Loucy (cell line): ENCODE measurements at regions not wholly inside any gene's neighbourhood (a gene's known extent, or its start where the extent isn't known, plus 50 kb on each side); places are given as distances from the start of the nearest gene placed in this dataset.

Experiments
- H2AFZ ChIP-seq: fragments of 200-600 bp; sonication (generic); 2 replicates; pipeline ENCODE4 v1.6.0; 2016; ENCODE audit warnings: antibody characterized with exemption, mild to moderate bottlenecking, low read length, moderate library complexity
- H3F3A ChIP-seq: fragments of 200-600 bp; 2 replicates; pipeline ENCODE4 v1.6.0; 2016; ENCODE audit warnings: antibody characterized with exemption, low read depth, mild to moderate bottlenecking
- H3K27me3 ChIP-seq: fragments of 200-600 bp; sonication (generic); 2 replicates; pipeline ENCODE4 v1.6.1; 2014; ENCODE audit warnings: low read length, mild to moderate bottlenecking; ENCODE audit not compliant: insufficient read depth, poor library complexity, severe bottlenecking
- H3K36me3 ChIP-seq: fragments of 200-600 bp; sonication (generic); 2 replicates; pipeline ENCODE4 v1.6.1; 2016; ENCODE audit warnings: low read length; ENCODE audit not compliant: insufficient read depth
- H3K4me1 ChIP-seq: fragments of 200-600 bp; sonication (generic); 2 replicates; pipeline ENCODE4 v1.5.1; 2014; ENCODE audit warnings: low read length, mild to moderate bottlenecking; ENCODE audit not compliant: insufficient read depth, poor library complexity, severe bottlenecking
- H3K4me2 ChIP-seq: fragments of 200-600 bp; sonication (generic); 2 replicates; pipeline ENCODE4 v1.6.0; 2014; ENCODE audit warnings: antibody characterized with exemption, low read length, low read depth, mild to moderate bottlenecking; ENCODE audit not compliant: poor library complexity, severe bottlenecking
- H3K4me3 ChIP-seq: fragments of 200-600 bp; sonication (generic); 2 replicates; pipeline ENCODE4 v1.5.1; 2014; ENCODE audit warnings: low read length, mild to moderate bottlenecking, mixed read lengths; ENCODE audit not compliant: poor library complexity, severe bottlenecking
- H3K79me2 ChIP-seq: fragments of 200-600 bp; sonication (generic); 2 replicates; pipeline ENCODE4 v1.6.1; 2014; ENCODE audit warnings: low read length; ENCODE audit not compliant: insufficient read depth
- H3K9ac ChIP-seq: fragments of 200-600 bp; sonication (generic); 2 replicates; pipeline ENCODE4 v1.6.0; 2014; ENCODE audit warnings: mild to moderate bottlenecking, low read depth, low read length, moderate library complexity; ENCODE audit not compliant: poor library complexity, severe bottlenecking
- H3K9me2 ChIP-seq: fragments of 200-600 bp; sonication (generic); replicated peaks from 2 replicates; pipeline ENCODE4 v1.6.1; 2016; ENCODE audit warnings: low read depth, low read length, mixed read lengths
- H3K9me3 ChIP-seq: fragments of 200-600 bp; sonication (generic); 2 replicates; pipeline ENCODE4 v1.6.1; 2014; ENCODE audit warnings: mild to moderate bottlenecking, antibody characterized with exemption, low read length, low read depth; ENCODE audit not compliant: insufficient read depth
- H4K20me1 ChIP-seq: fragments of 200-600 bp; sonication (generic); 2 replicates; pipeline ENCODE4 v1.6.0; 2014; ENCODE audit warnings: antibody characterized with exemption, low read length, mild to moderate bottlenecking; ENCODE audit not compliant: insufficient read depth, poor library complexity, severe bottlenecking
- EZH2phosphoT487 ChIP-seq: fragments of 200-600 bp; IDR thresholded peaks from 2 replicates; pipeline ENCODE4 v1.6.1; 2018; ENCODE audit warnings: antibody characterized with exemption, mild to moderate bottlenecking, moderate library complexity, borderline replicate concordance
- TF ChIP-seq, protein P1 (sequence below): fragments of 200-600 bp; sonication (generic); conservative IDR thresholded peaks from 2 replicates; pipeline ENCODE4 v1.5.1; 2014; ENCODE audit warnings: mild to moderate bottlenecking, antibody characterized with exemption, low read length

DNA sequence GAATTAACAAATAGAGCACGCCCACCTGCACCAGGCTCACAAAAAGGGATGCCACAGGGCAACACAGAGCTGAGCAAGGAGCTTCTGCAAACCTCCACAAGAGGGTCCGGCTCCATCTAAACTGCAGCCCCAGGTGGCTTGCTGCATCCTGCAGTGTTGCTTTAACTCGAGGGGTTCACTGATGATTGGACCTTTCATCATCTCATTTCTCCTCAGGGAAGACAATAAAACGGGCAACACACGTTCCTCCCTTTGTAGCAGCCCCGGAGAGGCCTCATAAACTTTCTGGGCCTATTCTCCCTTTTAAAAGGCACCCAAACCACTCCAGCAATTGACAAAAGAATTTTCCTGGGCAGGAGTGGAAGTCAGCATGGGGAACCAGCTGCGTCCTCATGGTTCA lies 161.5 kb upstream of the CDH4 start:
- Histone ChIP-seq H3K79me2 (no peaks in the 10 kb centered on the region), H3K9me3 (peaks cover 7% of the 10 kb centered on the region; the same call in 1 of the 2 replicates), H3K9me2 (no peaks in the 10 kb centered on the region), H3K9ac (no peak overlapping the region), H3K36me3 (no peaks in the 10 kb centered on the region), H4K20me1 (no peaks in the 10 kb centered on the region), H2AFZ (no peak overlapping the region), H3F3A (no peaks in the 10 kb centered on the region), H3K4me3 (no peak overlapping the region), H3K4me2 (no peak overlapping the region), H3K27me3 (no peaks in the 10 kb centered on the region), H3K4me1 (no peaks in the 10 kb centered on the region)
- TF ChIP-seq, protein P1, sequence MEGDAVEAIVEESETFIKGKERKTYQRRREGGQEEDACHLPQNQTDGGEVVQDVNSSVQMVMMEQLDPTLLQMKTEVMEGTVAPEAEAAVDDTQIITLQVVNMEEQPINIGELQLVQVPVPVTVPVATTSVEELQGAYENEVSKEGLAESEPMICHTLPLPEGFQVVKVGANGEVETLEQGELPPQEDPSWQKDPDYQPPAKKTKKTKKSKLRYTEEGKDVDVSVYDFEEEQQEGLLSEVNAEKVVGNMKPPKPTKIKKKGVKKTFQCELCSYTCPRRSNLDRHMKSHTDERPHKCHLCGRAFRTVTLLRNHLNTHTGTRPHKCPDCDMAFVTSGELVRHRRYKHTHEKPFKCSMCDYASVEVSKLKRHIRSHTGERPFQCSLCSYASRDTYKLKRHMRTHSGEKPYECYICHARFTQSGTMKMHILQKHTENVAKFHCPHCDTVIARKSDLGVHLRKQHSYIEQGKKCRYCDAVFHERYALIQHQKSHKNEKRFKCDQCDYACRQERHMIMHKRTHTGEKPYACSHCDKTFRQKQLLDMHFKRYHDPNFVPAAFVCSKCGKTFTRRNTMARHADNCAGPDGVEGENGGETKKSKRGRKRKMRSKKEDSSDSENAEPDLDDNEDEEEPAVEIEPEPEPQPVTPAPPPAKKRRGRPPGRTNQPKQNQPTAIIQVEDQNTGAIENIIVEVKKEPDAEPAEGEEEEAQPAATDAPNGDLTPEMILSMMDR, result no peak
- no peak for TF ChIP-seq EZH2phosphoT487

DNA sequence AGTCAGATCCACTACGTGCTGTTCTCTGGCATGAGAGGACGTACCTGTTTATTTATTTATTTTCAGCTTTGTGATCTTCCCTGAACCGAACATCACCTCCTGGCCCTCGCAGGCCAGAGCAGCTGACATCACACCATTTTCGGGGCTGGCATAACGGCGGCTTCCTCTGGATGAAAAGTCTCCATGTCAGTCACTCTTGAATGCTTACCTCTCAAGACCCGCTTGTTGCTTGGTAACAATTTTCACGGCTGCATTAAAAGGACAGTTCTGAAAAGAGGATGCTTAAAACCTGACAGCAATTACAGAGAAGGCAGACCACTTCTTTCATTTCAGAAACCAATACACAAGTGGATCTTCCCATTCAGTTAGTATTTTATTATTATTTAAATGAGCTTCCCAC lies 159.8 kb upstream of the CDH4 start:
- Histone ChIP-seq H2AFZ (no peak overlapping the region), H3K79me2 (no peaks in the 10 kb centered on the region), H3K4me3 (no peak overlapping the region), H4K20me1 (no peaks in the 10 kb centered on the region), H3F3A (no peaks in the 10 kb centered on the region), H3K4me2 (no peak overlapping the region), H3K9me2 (no peaks in the 10 kb centered on the region), H3K4me1 (no peaks in the 10 kb centered on the region), H3K27me3 (no peaks in the 10 kb centered on the region), H3K9ac (no peak overlapping the region), H3K36me3 (no peaks in the 10 kb centered on the region), H3K9me3 (peaks cover 4% of the 10 kb centered on the region; the same call in 1 of the 2 replicates)
- no peak for TF ChIP-seq EZH2phosphoT487
- TF ChIP-seq, protein P1, result no peak

DNA sequence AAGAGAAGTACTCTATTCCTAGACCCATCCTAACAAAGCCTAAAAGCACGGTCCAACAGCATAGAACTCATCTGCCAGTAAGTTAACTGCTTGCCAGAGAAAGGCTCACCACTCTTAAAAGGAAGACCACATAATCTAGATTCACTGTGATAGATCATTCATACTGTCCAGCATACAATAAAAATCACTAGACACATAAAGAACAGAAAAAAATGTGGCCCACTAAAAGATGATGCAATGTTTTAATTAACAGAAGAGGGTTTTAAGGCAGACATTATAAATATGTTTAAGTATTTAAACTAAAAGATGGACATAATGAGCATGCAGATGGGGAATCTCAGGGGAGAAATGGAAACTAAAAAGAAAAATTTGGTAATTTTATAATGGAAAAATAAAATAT lies 157.5 kb upstream of the CDH4 start:
- H3K4me3 ChIP-seq, result no peak overlapping the region
- H4K20me1 ChIP-seq, result no peaks in the 10 kb centered on the region
- H3K9me3 ChIP-seq, result peaks cover 4% of the 10 kb centered on the region; the same call in 1 of the 2 replicates
- H3K79me2 ChIP-seq, result no peaks in the 10 kb centered on the region
- no peaks in the 10 kb centered on the region for H3F3A ChIP-seq
- H3K4me2 ChIP-seq, result no peak overlapping the region
- H3K27me3 ChIP-seq, result no peaks in the 10 kb centered on the region
- no peaks in the 10 kb centered on the region for H3K4me1 ChIP-seq
- H2AFZ ChIP-seq, result no peak overlapping the region
- no peak overlapping the region for H3K9ac ChIP-seq
- no peaks in the 10 kb centered on the region for H3K36me3 ChIP-seq
- TF ChIP-seq EZH2phosphoT487, result no peak
- TF ChIP-seq, protein P1, result no peak
- H3K9me2 ChIP-seq, result no peaks in the 10 kb centered on the region
